ENCODE measurements at regions not wholly inside any gene's neighbourhood (a gene's known extent, or its start where the extent isn't known, plus 50 kb on each side); places are given as distances from the start of the nearest gene placed in this dataset.

- Mint-ChIP-seq H3K4me1 (peaks cover 13% of the 10 kb centered on the region), H3K9me3 (no peaks in the 10 kb centered on the region), H3K27ac (no peak overlapping the region), H3K4me3 (no peak overlapping the region), H3K36me3 (no peaks in the 10 kb centered on the region), H3K27me3 (ENCODE audit: low read depth) (no peaks in the 10 kb centered on the region)
- ChIA-PET POLR2A (no interaction called here), CTCF (no interaction called here)
- ATAC-seq (no peak), DNase-seq (ENCODE audit: low spot score) (no peak)
- no peak for TF ChIP-seq NFE2L1 (CRISPR knock-in tag; IDR thresholded peaks at IDR 0.05)
- no peak for TF ChIP-seq NR2C2 (CRISPR knock-in tag; IDR thresholded peaks at IDR 0.05)
- no peak for TF ChIP-seq NR3C1 (CRISPR knock-in tag; conservative IDR thresholded peaks at IDR 0.05; ENCODE audit: low read depth)
- no peak for TF ChIP-seq ZNF671 (CRISPR knock-in tag; IDR thresholded peaks at IDR 0.05)
These were observed 260.1 kb upstream of the SORCS1 start for GRCh38 chr10:107424628-107425027.

GRCh38 chr10:107423903-107424302, 259.4 kb upstream of the SORCS1 start:
- POLR2A ChIA-PET = no interaction called here
- ATAC-seq = no peak
- DNase-seq (ENCODE audit: low spot score) = no peak
- H3K4me3 Mint-ChIP-seq = no peak overlapping the region
- peaks cover 13% of the 10 kb centered on the region for H3K4me1 Mint-ChIP-seq
- no peaks in the 10 kb centered on the region for H3K36me3 Mint-ChIP-seq
- no peaks in the 10 kb centered on the region for H3K9me3 Mint-ChIP-seq
- CTCF ChIA-PET = no interaction called here
- no peaks in the 10 kb centered on the region for H3K27me3 Mint-ChIP-seq (ENCODE audit: low read depth)
- TF ChIP-seq ATF3 (CRISPR knock-in tag; conservative IDR thresholded peaks at IDR 0.05) = no peak
- TF ChIP-seq PRDM15 (CRISPR knock-in tag; IDR thresholded peaks at IDR 0.05) = no peak
- no peak for TF ChIP-seq SMAD3 (CRISPR knock-in tag; IDR thresholded peaks at IDR 0.05; ENCODE audit: borderline replicate concordance)
- TF ChIP-seq HMGA2 (CRISPR knock-in tag; IDR thresholded peaks at IDR 0.05) = no peak
- no peak for TF ChIP-seq GTF2I (CRISPR knock-in tag; conservative IDR thresholded peaks at IDR 0.05)
- no peak for TF ChIP-seq USF1 (CRISPR knock-in tag; IDR thresholded peaks at IDR 0.05)
- no peak for TF ChIP-seq FOXJ3 (CRISPR knock-in tag; IDR thresholded peaks at IDR 0.05; ENCODE audit: borderline replicate concordance)
- no peak for TF ChIP-seq TEAD1 (CRISPR knock-in tag; IDR thresholded peaks at IDR 0.05)
- no peak for TF ChIP-seq E2F1 (CRISPR knock-in tag; IDR thresholded peaks at IDR 0.05)
- no peak for TF ChIP-seq FOXK1 (CRISPR knock-in tag; IDR thresholded peaks at IDR 0.05)
- no peak for TF ChIP-seq EMX1 (CRISPR knock-in tag; IDR thresholded peaks at IDR 0.05)
- no peak for TF ChIP-seq NR3C1 (CRISPR knock-in tag; conservative IDR thresholded peaks at IDR 0.05; ENCODE audit: low read depth)
- TF ChIP-seq ZNF423 (CRISPR knock-in tag; IDR thresholded peaks at IDR 0.05) = no peak
- no peak for TF ChIP-seq MYBL2 (CRISPR knock-in tag; IDR thresholded peaks at IDR 0.05)
- no peak for TF ChIP-seq NR2C2 (CRISPR knock-in tag; IDR thresholded peaks at IDR 0.05)
- H3K27ac Mint-ChIP-seq = no peak overlapping the region

GRCh38 chr10:107422681-107423080, 258.2 kb upstream of the SORCS1 start:
- ATAC-seq (no peak), DNase-seq (ENCODE audit: low spot score) (no peak)
- H3K27ac Mint-ChIP-seq = no peak overlapping the region
- ChIA-PET CTCF (no interaction called here), POLR2A (no interaction called here)
- peaks cover 13% of the 10 kb centered on the region for H3K4me1 Mint-ChIP-seq
- H3K9me3 Mint-ChIP-seq = no peaks in the 10 kb centered on the region
- H3K36me3 Mint-ChIP-seq = no peaks in the 10 kb centered on the region
- no peaks in the 10 kb centered on the region for H3K27me3 Mint-ChIP-seq (ENCODE audit: low read depth)
- H3K4me3 Mint-ChIP-seq = no peak overlapping the region
- TF ChIP-seq MAX (CRISPR knock-in tag; IDR thresholded peaks at IDR 0.05) = no peak
- TF ChIP-seq JUN (CRISPR knock-in tag; IDR thresholded peaks at IDR 0.05) = no peak
- no peak for TF ChIP-seq IRF2 (CRISPR knock-in tag; IDR thresholded peaks at IDR 0.05; ENCODE audit: borderline replicate concordance, low read depth)
- no peak for TF ChIP-seq FOXP4 (CRISPR knock-in tag; IDR thresholded peaks at IDR 0.05)
- no peak for TF ChIP-seq ZNF121 (CRISPR knock-in tag; IDR thresholded peaks at IDR 0.05)
- no peak for TF ChIP-seq SMAD4 (CRISPR knock-in tag; IDR thresholded peaks at IDR 0.05)
- TF ChIP-seq ATF6 (CRISPR knock-in tag; IDR thresholded peaks at IDR 0.05) = no peak
- no peak for TF ChIP-seq FOXK1 (CRISPR knock-in tag; IDR thresholded peaks at IDR 0.05)
- no peak for TF ChIP-seq SMAD3 (CRISPR knock-in tag; IDR thresholded peaks at IDR 0.05; ENCODE audit: borderline replicate concordance)
- TF ChIP-seq ELF4 (CRISPR knock-in tag; IDR thresholded peaks at IDR 0.05; ENCODE audit: low read depth) = no peak
- TF ChIP-seq CBFB (CRISPR knock-in tag; IDR thresholded peaks at IDR 0.05; ENCODE audit: low read depth) = no peak

Measured in WTC11 (cell line).